Activated T-cell treated with anti-CD3 and anti-CD28 coated beads, Interleukin-2, amount 50 U/mL, for 4 hours (primary cell): ENCODE measurements at regions not wholly inside any gene's neighbourhood (a gene's known extent, or its start where the extent isn't known, plus 50 kb on each side); places are given as distances from the start of the nearest gene placed in this dataset.
"Not testable (repeated sequence)": the region's sequence is repeated elsewhere in the genome, so short reads cannot be mapped to it uniquely, and the experiment has no call there.

Source experiments
- ATAC-seq, 2 donors: fragments of 200-7000 bp; cut with Tn5 transposase; one replicate each; pipeline ENCODE4 v1.10.0; 2021
- DNase-seq: peaks from one replicate; pipeline ENCODE4 v3.0.0-alpha.2; 2020
- H3K27me3 Mint-ChIP-seq: one replicate; pipeline ENCODE4 v1.8.0; 2021; ENCODE audit warnings: low read depth, mixed read lengths
- H3K36me3 Mint-ChIP-seq: one replicate; pipeline ENCODE4 v1.8.0; 2022; ENCODE audit warnings: mixed read lengths; ENCODE audit not compliant: insufficient read depth
- H3K4me1 Mint-ChIP-seq: one replicate; pipeline ENCODE4 v1.8.0; 2021; ENCODE audit warnings: low read depth, mixed read lengths
- H3K4me3 Mint-ChIP-seq: one replicate; pipeline ENCODE4 v1.8.0; 2021; ENCODE audit warnings: mild to moderate bottlenecking, moderate library complexity, mixed read lengths
- H3K9me3 Mint-ChIP-seq: one replicate; pipeline ENCODE4 v1.8.0; 2021; ENCODE audit warnings: mixed read lengths

DNA sequence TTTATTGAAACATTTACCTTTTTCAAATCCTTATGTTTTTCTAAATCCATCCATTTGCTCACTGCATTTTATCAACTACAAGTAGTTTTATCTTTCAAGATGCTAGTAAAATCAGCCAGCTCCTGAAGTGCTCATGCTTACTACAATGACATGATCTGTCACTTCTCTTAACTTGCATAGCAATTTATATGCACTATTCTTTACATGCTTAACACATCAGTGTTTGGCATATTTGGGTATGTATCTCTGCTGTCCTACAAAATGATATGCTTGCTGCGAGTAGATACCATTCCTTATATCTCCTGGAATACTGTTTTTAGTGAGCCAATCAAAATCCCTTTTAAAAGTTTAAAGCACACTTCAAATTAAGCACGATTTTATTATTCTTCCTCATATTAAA lies 2726.8 kb downstream of the PCDH7 start:
- H3K36me3 Mint-ChIP-seq: no peaks in the 10 kb centered on the region
- peaks cover 14% of the 10 kb centered on the region for H3K9me3 Mint-ChIP-seq

GRCh38 chr4:33448948-33449347 lies 2728.8 kb downstream of the PCDH7 start:
- no peak for ATAC-seq
- H3K9me3 Mint-ChIP-seq: peaks cover 10% of the 10 kb centered on the region
- no peak for DNase-seq
- no peaks in the 10 kb centered on the region for H3K4me1 Mint-ChIP-seq
- H3K4me3 Mint-ChIP-seq: no peak overlapping the region
- no peaks in the 10 kb centered on the region for H3K27me3 Mint-ChIP-seq
- no peaks in the 10 kb centered on the region for H3K36me3 Mint-ChIP-seq

More for the DNA sequence above, 2726.8 kb downstream of the PCDH7 start:
- DNase-seq (no peak), ATAC-seq (no peak)
- H3K27me3 Mint-ChIP-seq: no peaks in the 10 kb centered on the region
- no peaks in the 10 kb centered on the region for H3K4me1 Mint-ChIP-seq
- no peak overlapping the region for H3K4me3 Mint-ChIP-seq

DNA sequence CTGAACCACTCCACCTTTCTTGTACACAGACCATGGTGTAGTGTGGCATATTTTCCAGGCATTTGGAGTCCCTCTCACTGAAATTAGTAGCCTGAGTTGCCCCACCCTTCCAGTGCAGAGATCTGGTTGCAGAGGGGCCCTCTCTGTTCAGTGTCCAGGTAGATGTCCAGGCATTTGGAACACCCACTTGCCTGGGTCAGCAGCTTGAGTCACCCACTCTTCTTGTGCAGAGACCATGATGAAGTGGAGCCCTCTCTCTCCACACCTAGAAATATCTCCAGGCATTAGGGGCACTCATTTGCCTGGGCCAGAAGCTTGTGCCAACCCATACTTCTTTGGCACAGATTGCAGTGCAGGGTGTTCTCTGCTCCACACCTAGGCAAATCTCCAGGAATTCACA lies 2733.3 kb downstream of the PCDH7 start:
- Mint-ChIP-seq H3K9me3 (peaks cover 13% of the 10 kb centered on the region), H3K4me3 (no peak overlapping the region), H3K27me3 (no peaks in the 10 kb centered on the region), H3K36me3 (no peaks in the 10 kb centered on the region), H3K4me1 (no peaks in the 10 kb centered on the region)
- ATAC-seq: no peak
- DNase-seq: no peak

DNA sequence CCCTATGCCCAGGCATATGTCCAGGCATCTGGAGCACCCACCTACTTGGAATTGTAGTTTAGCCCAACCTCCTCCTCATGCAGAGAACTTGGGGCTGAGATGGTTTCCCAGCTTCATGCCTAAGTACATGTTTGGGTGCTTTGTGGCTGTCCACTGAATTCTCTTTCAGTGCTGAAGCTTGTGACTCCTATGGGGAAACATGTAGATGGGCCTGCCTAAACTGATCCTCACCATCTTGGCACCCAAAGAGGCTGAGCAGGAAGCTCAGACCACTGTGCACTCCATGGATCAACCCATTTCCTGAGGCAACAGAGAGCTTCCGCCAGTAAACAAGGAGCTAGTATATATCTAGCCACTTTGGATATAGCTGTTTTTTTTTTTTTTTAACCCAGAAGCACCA lies 2733.7 kb downstream of the PCDH7 start:
- DNase-seq (no peak), ATAC-seq (no peak)
- no peaks in the 10 kb centered on the region for H3K36me3 Mint-ChIP-seq
- no peaks in the 10 kb centered on the region for H3K27me3 Mint-ChIP-seq
- H3K4me1 Mint-ChIP-seq: no peaks in the 10 kb centered on the region
- H3K9me3 Mint-ChIP-seq: peaks cover 13% of the 10 kb centered on the region
- no peak overlapping the region for H3K4me3 Mint-ChIP-seq

DNA sequence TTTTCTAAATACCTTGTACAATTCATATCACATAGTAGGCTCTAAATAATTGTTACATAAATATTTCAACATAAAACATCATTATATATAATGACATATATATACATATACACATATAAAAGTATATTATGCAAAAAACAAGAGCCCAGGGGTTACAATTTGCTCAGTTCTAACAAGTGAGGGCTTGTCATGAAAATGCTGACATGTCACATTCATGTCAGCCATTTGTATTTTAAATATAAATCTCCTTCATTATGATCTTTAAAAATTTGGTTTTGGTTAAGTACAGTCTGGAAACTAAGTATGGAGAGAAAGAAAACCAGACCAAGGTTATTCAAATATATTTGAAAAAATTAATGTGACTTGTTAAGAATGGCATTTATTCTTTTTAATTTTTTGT lies 2745.4 kb downstream of the PCDH7 start:
- no peaks in the 10 kb centered on the region for H3K4me1 Mint-ChIP-seq
- no peak for ATAC-seq
- no peak overlapping the region for H3K4me3 Mint-ChIP-seq
- no peaks in the 10 kb centered on the region for H3K36me3 Mint-ChIP-seq
- no peak for DNase-seq
- H3K27me3 Mint-ChIP-seq: no peaks in the 10 kb centered on the region
- H3K9me3 Mint-ChIP-seq: peaks cover 8% of the 10 kb centered on the region

DNA sequence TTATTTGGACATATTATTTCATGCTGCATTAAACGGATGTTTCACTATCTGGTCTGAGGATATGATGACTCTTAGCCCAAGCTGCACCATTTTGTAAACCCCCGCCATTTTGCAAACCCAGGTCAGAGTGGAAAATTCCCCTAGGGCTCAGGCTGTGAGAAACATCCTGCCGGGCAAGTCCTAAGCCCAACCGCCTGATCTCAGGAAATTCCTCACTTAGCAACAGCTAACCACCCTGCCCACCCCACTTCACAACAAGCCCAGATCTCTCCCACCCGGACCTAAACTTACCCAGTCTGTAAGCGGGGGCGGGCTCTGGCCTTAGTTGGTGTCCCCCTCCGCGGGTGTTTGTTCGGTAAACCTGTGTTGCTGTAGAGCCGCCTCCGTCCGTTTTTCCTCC lies 2747.1 kb downstream of the PCDH7 start:
- Mint-ChIP-seq H3K4me3 (no peak overlapping the region), H3K9me3 (peaks cover 9% of the 10 kb centered on the region), H3K27me3 (no peaks in the 10 kb centered on the region), H3K36me3 (no peaks in the 10 kb centered on the region), H3K4me1 (no peaks in the 10 kb centered on the region)
- ATAC-seq (no peak), DNase-seq (no peak)

- peaks cover 20% of the 10 kb centered on the region for H3K9me3 Mint-ChIP-seq
- ATAC-seq (no peak), DNase-seq (no peak)
- no peaks in the 10 kb centered on the region for H3K27me3 Mint-ChIP-seq
- H3K36me3 Mint-ChIP-seq: no peaks in the 10 kb centered on the region
- no peaks in the 10 kb centered on the region for H3K4me1 Mint-ChIP-seq
- no peak overlapping the region for H3K4me3 Mint-ChIP-seq
These were observed 2750.6 kb downstream of the PCDH7 start for GRCh38 chr4:33470805-33471204.

- Mint-ChIP-seq H3K27me3 (no peaks in the 10 kb centered on the region), H3K4me1 (no peaks in the 10 kb centered on the region), H3K9me3 (peaks cover 13% of the 10 kb centered on the region), H3K4me3 (no peak overlapping the region), H3K36me3 (no peaks in the 10 kb centered on the region)
- ATAC-seq: no peak
- no peak for DNase-seq
These were observed 2757.5 kb downstream of the PCDH7 start for GRCh38 chr4:33477715-33478114.

DNA sequence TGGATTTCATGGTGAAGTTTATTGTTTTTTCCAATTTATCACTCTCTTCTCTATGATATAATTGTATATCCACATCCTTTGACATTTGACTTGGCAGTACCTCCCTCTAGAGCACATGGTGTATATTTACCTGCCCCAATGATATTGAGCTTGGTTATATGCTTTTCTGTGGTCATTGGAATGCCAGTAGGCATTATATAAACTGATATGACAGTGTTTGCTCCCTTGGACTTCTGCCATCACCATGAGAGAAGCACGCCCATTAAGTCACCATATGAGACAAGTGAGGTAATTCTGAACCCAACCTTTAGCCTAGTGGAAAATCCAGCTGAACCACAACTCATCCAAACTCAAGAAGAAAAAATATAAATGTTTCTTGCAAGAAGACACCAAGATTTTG lies 2761.5 kb downstream of the ARAP2 start:
- DNase-seq (no peak), ATAC-seq (no peak)
- no peaks in the 10 kb centered on the region for H3K4me1 Mint-ChIP-seq
- no peak overlapping the region for H3K4me3 Mint-ChIP-seq
- no peaks in the 10 kb centered on the region for H3K36me3 Mint-ChIP-seq
- H3K9me3 Mint-ChIP-seq: peaks cover 9% of the 10 kb centered on the region
- no peaks in the 10 kb centered on the region for H3K27me3 Mint-ChIP-seq

DNA sequence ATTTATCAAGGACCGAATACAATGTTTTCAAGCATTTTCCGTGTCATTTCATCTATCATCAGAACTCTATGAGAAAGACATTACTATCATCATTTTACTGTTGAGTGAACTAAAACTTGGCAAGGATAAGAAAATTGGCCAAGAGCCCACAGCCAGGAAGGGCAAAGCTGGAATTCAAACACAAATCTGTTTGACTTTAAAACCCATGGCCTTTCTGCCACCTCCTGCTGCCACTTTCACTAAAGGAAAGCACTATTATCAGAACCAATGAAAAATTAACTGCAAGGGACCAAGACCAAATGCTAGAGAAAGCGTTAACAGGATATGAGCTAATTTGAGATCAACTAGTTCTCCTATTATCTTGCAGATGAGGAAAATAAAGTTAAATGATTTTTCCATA lies 2759.2 kb downstream of the ARAP2 start:
- H3K4me3 Mint-ChIP-seq: no peak overlapping the region
- no peaks in the 10 kb centered on the region for H3K27me3 Mint-ChIP-seq
- no peaks in the 10 kb centered on the region for H3K4me1 Mint-ChIP-seq
- H3K36me3 Mint-ChIP-seq: no peaks in the 10 kb centered on the region
- ATAC-seq: no peak
- peaks cover 16% of the 10 kb centered on the region for H3K9me3 Mint-ChIP-seq
- DNase-seq: no peak

- DNase-seq (no peak), ATAC-seq (no peak)
- H3K9me3 Mint-ChIP-seq: peaks cover 6% of the 10 kb centered on the region
- no peak overlapping the region for H3K4me3 Mint-ChIP-seq
- no peaks in the 10 kb centered on the region for H3K4me1 Mint-ChIP-seq
- no peaks in the 10 kb centered on the region for H3K36me3 Mint-ChIP-seq
- H3K27me3 Mint-ChIP-seq: no peaks in the 10 kb centered on the region
These were observed 2751.1 kb downstream of the ARAP2 start for GRCh38 chr4:33493231-33493630.

DNA sequence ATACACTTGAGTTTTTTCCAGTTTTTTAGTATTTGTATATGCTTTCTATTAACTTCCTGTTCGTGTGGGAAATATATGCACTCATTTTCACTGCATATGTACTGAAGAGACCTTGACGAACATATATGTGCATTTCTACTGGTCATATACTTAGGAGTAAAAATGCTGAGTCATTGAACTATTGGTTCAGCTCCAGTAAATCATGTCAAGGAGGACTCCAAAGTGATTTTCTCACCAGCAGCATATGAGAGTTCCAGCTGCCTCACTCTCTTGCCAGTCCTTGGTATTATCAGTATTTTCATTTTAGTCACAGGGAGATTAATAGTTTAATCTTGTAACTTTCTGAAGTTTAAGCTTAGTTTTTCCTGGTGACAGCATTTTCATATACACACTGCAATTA lies 2750.2 kb downstream of the ARAP2 start:
- no peaks in the 10 kb centered on the region for H3K4me1 Mint-ChIP-seq
- no peaks in the 10 kb centered on the region for H3K36me3 Mint-ChIP-seq
- no peaks in the 10 kb centered on the region for H3K27me3 Mint-ChIP-seq
- DNase-seq (no peak), ATAC-seq (no peak)
- peaks cover 3% of the 10 kb centered on the region for H3K9me3 Mint-ChIP-seq
- H3K4me3 Mint-ChIP-seq: no peak overlapping the region

DNA sequence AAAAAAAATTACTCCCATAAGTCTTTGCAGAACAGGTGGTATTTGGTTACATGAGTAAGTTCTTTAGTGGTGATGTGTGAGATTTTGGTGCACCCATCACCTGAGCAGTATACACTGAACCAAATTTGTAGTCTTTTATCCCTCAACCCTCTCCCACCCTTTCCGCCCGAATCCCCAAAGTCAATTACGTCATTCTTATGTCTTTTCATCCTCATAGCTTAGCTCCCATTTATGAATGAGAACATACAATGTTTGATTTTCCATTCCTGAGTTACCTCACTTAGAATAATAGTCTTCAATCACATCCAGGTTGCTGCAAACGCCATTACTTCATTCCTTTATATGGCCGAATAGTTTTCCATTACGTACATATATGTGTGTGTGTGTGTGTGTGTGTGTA lies 2742.7 kb downstream of the ARAP2 start:
- not testable (repeated sequence) for DNase-seq, ATAC-seq, H3K27me3 Mint-ChIP-seq, H3K4me3 Mint-ChIP-seq, H3K36me3 Mint-ChIP-seq, H3K4me1 Mint-ChIP-seq
- peaks cover 17% of the 10 kb centered on the region for H3K9me3 Mint-ChIP-seq

DNA sequence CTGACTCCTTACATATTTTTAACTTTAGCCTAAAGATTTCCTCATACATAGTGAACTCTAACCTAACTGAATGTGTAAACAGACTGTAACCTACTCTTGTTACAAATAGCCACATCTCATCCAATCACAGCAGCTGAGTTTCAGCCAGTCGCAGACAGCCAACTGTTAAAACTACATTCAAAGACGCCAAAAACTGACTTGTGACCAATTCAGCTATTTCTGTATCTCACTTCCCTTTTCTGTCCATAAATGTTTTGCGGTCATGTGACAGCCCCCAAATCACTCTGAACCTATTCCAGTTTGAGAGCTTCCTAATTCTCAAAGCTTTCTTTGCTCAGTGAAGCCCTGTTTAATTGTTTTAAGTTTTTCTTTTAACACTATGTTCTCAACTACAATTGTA lies 2731.9 kb downstream of the ARAP2 start:
- Mint-ChIP-seq H3K4me3 (no peak overlapping the region), H3K36me3 (no peaks in the 10 kb centered on the region), H3K4me1 (no peaks in the 10 kb centered on the region), H3K27me3 (no peaks in the 10 kb centered on the region), H3K9me3 (peaks cover 11% of the 10 kb centered on the region)
- no peak for ATAC-seq
- DNase-seq: no peak

- Mint-ChIP-seq H3K4me3 (no peak overlapping the region), H3K27me3 (no peaks in the 10 kb centered on the region), H3K4me1 (no peaks in the 10 kb centered on the region), H3K9me3 (peaks cover 22% of the 10 kb centered on the region), H3K36me3 (no peaks in the 10 kb centered on the region)
- DNase-seq (no peak), ATAC-seq (no peak)
These were observed 2725.5 kb downstream of the ARAP2 start for GRCh38 chr4:33518856-33519255.

DNA sequence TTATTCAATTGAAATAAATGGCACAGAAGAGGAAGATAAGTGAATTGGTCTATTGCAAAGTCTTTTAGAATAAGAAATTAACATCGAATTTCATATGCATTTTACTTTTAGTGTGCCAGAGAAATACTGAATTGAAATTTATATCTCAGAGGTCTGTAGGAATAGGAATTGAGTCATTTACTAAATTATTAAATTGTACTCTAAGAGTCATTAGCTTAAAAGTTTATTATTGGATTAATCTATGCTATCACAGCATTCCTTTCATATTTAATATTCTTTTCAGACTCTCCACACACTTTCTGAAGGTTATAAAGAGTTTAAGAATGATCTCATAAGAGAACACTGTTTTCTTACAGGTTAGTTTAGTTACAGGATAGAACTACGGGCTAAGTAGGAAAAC lies 2711.5 kb downstream of the ARAP2 start:
- Mint-ChIP-seq H3K27me3 (no peaks in the 10 kb centered on the region), H3K36me3 (no peaks in the 10 kb centered on the region), H3K4me3 (no peak overlapping the region), H3K4me1 (no peaks in the 10 kb centered on the region), H3K9me3 (peaks cover 21% of the 10 kb centered on the region)
- ATAC-seq: no peak
- no peak for DNase-seq
